ENCODE measurements at regions not wholly inside any gene's neighbourhood (a gene's known extent, or its start where the extent isn't known, plus 50 kb on each side); places are given as distances from the start of the nearest gene placed in this dataset.

GRCh38 chr21:25406887-25407579 lies 200.2 kb downstream of the MRPL39 start:
- TF ChIP-seq GATA2 (IDR thresholded peaks at IDR 0.05; ENCODE audit: low read depth, low read length) (no peak), GATA3 (IDR thresholded peaks at IDR 0.05; ENCODE audit: low read depth, low read length) (no peak)
